Right hindlimb (tissue), 1 donor: ENCODE measurements at regions not wholly inside any gene's neighbourhood (a gene's known extent, or its start where the extent isn't known, plus 50 kb on each side); places are given as distances from the start of the nearest gene placed in this dataset.

Experiments used
- DNase-seq: peaks from one replicate; pipeline ENCODE4 v3.0.0-alpha.2; 2018

GRCh38 chr1:38375035-38375434, 328.4 kb upstream of the POU3F1 start:
- DNase-seq = no peak

GRCh38 chr1:38371505-38371844, 324.9 kb upstream of the POU3F1 start:
- DNase-seq = no peak

GRCh38 chr1:38370716-38371504, 324.3 kb upstream of the POU3F1 start:
- DNase-seq = no peak

GRCh38 chr1:38365242-38365641, 318.6 kb upstream of the POU3F1 start:
- DNase-seq = no peak

- no peak for DNase-seq
Measured at GRCh38 chr1:38361566-38361965, 315.0 kb upstream of the POU3F1 start.

GRCh38 chr1:38360807-38361206, 314.2 kb upstream of the POU3F1 start:
- DNase-seq = no peak

- DNase-seq = no peak
Measured at GRCh38 chr1:38353956-38354355, 307.4 kb upstream of the POU3F1 start.

- no peak for DNase-seq
Measured at GRCh38 chr1:38352869-38353268, 306.3 kb upstream of the POU3F1 start.

GRCh38 chr1:38347446-38348175, 301.0 kb upstream of the POU3F1 start:
- no peak for DNase-seq

GRCh38 chr1:38344716-38345115, 298.1 kb upstream of the POU3F1 start:
- no peak for DNase-seq

- no peak for DNase-seq
Measured at GRCh38 chr1:38341694-38342093, 295.1 kb upstream of the POU3F1 start.

- DNase-seq = no peak
Measured at GRCh38 chr1:38340409-38340808, 293.8 kb upstream of the POU3F1 start.

- DNase-seq = no peak
Measured at GRCh38 chr1:38337711-38338110, 291.1 kb upstream of the POU3F1 start.

- DNase-seq = no peak
Measured at GRCh38 chr1:38336961-38337360, 290.4 kb upstream of the POU3F1 start.

- no peak for DNase-seq
Measured at GRCh38 chr1:38336301-38336923, 289.8 kb upstream of the POU3F1 start.

- DNase-seq = no peak
Measured at GRCh38 chr1:38334930-38335592, 288.5 kb upstream of the POU3F1 start.

GRCh38 chr1:38332649-38333310, 286.2 kb upstream of the POU3F1 start:
- no peak for DNase-seq

GRCh38 chr1:38331496-38332210, 285.1 kb upstream of the POU3F1 start:
- no peak for DNase-seq

- no peak for DNase-seq
Measured at GRCh38 chr1:38330799-38331198, 284.2 kb upstream of the POU3F1 start.

GRCh38 chr1:38329644-38330043, 283.1 kb upstream of the POU3F1 start:
- no peak for DNase-seq

GRCh38 chr1:38328278-38329035, 281.9 kb upstream of the POU3F1 start:
- no peak for DNase-seq
